Fibroblast of peridontal ligament (primary cell): ENCODE measurements at regions not wholly inside any gene's neighbourhood (a gene's known extent, or its start where the extent isn't known, plus 50 kb on each side); places are given as distances from the start of the nearest gene placed in this dataset.

ENCODE experiments used
- DNase-seq: peaks from one replicate; pipeline ENCODE4 v3.0.0-alpha.2; 2010; ENCODE audit errors: extremely low read depth

- DNase-seq = peak; percentile 2
Measured at GRCh38 chr1:195934817-195935553, 673.3 kb downstream of the KCNT2 start.

GRCh38 chr1:195933835-195934234, 674.4 kb downstream of the KCNT2 start:
- no peak for DNase-seq

- no peak for DNase-seq
Measured at GRCh38 chr1:195915826-195916225, 692.4 kb downstream of the KCNT2 start.

GRCh38 chr1:195909061-195909460, 699.2 kb downstream of the KCNT2 start:
- DNase-seq = no peak

- DNase-seq = peak; percentile 27
Measured at GRCh38 chr1:195908121-195908520, 700.1 kb downstream of the KCNT2 start.

- no peak for DNase-seq
Measured at GRCh38 chr1:195903203-195903602, 705.0 kb downstream of the KCNT2 start.

GRCh38 chr1:195902779-195903178, 705.5 kb downstream of the KCNT2 start:
- DNase-seq = no peak

GRCh38 chr1:195899762-195900352, 708.4 kb downstream of the KCNT2 start:
- DNase-seq = peak; percentile 10

GRCh38 chr1:195898924-195899323, 709.3 kb downstream of the KCNT2 start:
- DNase-seq = no peak

- DNase-seq = no peak
Measured at GRCh38 chr1:195898373-195898772, 709.9 kb downstream of the KCNT2 start.

GRCh38 chr1:195897076-195897475, 711.2 kb downstream of the KCNT2 start:
- no peak for DNase-seq

- DNase-seq = no peak
Measured at GRCh38 chr1:195894411-195894810, 713.8 kb downstream of the KCNT2 start.

- DNase-seq = no peak
Measured at GRCh38 chr1:195886000-195886399, 722.2 kb downstream of the KCNT2 start.

GRCh38 chr1:195878478-195878877, 729.8 kb downstream of the KCNT2 start:
- no peak for DNase-seq

- no peak for DNase-seq
Measured at GRCh38 chr1:195876792-195877191, 731.4 kb downstream of the KCNT2 start.

GRCh38 chr1:195872376-195872775, 735.9 kb downstream of the KCNT2 start:
- DNase-seq = no peak

GRCh38 chr1:195867638-195868037, 740.6 kb downstream of the KCNT2 start:
- no peak for DNase-seq

GRCh38 chr1:195866781-195867222, 741.4 kb downstream of the KCNT2 start:
- DNase-seq = no peak

- no peak for DNase-seq
Measured at GRCh38 chr1:195866091-195866780, 742.0 kb downstream of the KCNT2 start.

- no peak for DNase-seq
Measured at GRCh38 chr1:195851804-195852203, 756.4 kb downstream of the KCNT2 start.

GRCh38 chr1:195851016-195851601, 757.1 kb downstream of the KCNT2 start:
- no peak for DNase-seq

GRCh38 chr1:195849180-195849579, 759.1 kb downstream of the KCNT2 start:
- DNase-seq = no peak
